GM18502 (cell line): ENCODE measurements at regions not wholly inside any gene's neighbourhood (a gene's known extent, or its start where the extent isn't known, plus 50 kb on each side); places are given as distances from the start of the nearest gene placed in this dataset.

Experiments used
- ATAC-seq: cut with Tn5 transposase; IDR thresholded peaks from one replicate; pipeline ENCODE4 v1.9.1; 2021; ENCODE audit warnings: mild to moderate bottlenecking; ENCODE audit not compliant: unreplicated experiment, poor library complexity

DNA sequence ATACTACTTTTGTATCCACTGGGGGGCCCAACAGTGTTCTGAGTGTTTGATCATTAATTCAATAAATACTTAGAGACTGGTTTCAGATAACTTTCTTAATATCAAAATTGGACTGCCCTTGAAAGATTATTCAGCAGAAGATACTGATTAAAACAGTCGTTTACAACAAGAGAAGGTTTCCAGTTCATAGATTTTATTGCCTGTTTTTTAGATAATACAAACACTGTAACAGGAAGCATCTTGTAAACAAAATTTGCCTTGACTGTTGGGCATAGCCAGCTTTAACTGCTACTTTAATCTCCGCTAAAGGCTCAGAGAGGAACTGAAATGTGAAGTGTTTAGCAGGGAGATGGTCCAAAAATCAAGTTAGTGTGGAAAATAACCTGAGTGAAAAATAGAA is 1168.7 kb upstream of the NUDT12 start:
- no peak for ATAC-seq

DNA sequence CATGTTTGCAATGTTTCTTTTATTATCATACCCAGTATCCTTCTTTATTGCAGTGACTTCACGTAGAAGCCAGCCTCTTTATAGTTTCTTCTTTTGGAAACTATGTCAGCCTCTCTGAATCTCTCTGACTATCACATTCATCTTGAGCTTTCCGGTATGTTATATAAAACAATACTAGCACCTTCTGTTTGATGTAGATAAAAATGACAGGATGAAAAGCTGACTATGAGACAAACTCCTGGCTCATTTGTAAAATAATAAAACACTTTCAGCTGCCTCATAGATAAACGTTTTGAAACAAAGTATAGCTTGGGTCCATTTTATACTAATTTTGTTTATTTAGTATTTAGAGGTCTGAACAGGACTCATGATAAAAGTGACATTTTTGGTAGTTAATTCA is 1145.4 kb upstream of the NUDT12 start:
- no peak for ATAC-seq

DNA sequence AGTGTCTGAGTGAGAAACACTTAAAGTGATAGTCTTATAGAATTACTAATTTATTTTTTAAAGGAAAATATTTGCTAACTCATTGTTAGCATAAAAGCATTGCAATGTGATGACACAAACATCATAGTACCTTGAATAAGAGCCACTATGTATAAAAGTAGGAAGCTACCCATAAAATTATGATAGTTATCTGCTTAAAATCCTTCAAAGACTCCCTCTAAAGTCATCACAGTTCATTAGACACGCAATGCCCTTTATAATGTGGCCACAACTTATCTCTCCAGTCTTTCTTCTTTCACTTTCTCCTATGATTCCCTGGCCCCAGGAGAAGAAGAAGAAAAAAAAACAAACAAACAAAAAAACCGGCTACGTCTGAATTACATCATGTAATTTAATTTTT is 1144.0 kb upstream of the NUDT12 start:
- ATAC-seq, result no peak

DNA sequence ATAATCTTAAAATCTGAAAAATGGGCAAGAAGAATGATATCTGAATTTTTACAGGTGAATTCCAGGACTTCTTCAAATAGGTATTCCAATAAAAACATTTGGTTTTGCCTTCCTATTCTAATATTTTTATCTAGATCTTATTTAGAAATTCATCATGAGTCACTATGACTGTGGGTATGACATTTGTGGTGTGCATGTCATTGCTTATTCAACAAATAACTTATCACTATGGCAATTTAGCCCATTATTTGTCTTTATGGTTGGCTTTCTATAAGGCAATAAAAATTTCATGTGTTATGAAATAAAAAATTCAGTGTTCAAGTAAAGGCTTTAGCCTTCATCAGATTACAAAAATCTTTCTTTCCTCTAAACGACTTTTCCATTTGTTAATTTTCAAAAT is 1139.6 kb upstream of the NUDT12 start:
- no peak for ATAC-seq

DNA sequence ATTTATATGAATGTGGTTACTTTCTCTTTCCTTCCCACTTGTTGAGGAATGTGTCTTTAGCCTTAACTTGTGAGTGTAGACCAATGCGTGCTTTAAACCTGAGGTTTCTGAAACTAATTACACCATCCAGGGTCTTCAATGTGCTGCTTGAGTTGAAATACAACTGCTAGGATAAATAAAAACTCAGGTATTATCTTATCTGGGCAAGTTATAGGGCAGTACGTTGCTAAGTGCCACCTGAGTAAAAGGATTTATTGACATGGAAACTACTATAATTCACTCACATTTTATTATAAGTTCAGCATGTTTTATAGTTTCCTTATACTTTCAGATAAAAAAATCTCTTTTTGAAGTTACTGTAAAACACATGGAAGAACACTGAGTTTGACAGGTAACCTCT is 1136.8 kb upstream of the NUDT12 start:
- no peak for ATAC-seq

DNA sequence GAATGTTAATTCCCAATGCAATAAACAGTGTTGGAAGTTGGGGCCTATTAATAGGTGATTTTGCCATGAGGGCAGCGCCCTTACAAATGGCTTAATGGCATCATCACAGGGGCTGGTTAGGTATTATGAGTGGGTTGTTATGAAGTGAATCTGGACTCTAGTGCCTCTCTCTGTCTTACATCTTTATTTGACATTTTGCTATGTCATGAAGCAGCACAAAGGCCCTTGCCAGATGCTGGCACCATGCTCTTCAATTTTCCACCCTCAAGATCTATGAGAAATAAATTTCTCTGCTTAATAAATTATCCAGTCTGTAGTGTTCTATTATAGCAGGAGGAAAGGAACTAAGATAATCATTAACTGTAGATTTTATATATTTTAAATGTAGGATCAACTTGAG is 1098.7 kb upstream of the NUDT12 start:
- no peak for ATAC-seq

DNA sequence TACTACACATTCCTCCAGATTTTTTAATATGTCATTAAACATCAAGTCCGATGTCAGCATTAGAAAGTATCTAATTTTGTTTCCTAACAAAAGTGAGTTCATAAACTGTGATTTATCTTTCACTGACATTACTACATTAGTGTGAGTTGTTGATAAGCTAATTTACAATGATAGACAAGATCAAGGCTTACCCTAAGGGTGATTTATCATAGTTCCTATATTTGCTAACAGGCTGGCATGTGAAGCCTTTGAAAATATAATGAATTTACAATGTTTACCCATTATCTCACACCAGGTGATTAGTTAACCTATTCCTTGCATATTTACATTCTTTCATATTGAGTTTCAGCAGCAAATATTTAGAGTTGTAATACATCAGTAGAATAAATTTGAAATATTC is 1096.9 kb upstream of the NUDT12 start:
- ATAC-seq, result no peak

DNA sequence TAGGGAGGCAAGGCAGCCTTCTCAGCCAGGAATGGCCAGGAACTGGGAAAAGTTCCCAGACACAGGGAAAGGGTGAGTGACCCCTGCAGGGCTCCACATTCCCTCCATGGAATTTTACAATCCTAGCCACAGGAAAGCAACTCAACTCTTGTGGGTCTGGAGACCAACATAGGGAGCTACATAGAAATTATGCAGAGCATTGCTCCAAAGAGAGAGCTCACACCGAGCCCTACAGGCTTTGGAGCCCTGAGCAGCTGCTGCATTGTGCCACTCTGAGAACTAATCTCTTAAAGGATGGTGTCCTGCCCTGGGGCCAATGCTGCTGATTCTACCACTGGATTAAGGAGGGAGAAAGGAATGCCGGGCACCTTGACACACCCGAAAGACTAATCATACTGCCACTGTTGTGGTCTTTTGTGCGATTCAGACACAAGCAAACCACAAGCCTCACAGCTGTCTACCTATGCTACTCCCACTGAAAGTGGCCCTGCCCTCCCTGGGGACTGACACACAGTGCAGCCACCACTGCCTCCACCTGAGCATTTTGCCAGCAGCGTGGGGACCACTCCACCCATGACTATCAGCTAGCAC is 1089.8 kb upstream of the NUDT12 start:
- ATAC-seq, result no peak

DNA sequence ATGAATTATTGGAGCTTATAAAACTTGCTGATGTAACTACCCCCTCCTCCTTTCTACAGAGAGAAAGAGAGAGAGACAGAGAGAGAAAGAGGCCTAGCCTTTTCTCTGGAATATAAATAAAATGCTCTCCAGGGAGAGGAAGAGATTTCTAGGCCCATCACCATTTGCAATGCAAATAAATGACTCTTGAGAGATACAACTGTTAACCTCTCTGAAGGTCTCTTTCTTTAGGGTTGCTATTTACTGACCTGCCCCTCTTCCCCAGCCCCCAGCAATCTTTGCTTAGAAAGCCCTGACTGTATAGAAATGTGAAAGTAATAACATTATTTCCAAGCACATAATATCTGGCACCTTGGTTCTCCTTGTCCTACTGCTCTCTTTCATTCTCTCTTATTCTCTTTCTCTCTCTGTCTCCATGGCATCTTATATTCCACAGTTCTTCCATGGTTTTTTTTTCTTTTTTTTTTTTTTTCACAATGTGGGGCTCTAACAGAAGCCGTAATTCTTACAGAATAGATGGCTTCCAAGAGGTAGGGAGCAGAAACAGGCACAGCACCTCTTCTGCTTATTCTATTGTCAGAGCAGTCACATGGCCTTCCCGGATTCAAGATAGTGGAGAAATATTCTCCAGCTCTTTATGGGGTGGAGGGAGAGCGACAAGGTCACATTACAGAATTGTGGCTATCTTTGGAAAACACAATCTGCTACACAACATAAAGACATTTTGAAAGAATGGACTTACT is 1087.9 kb upstream of the NUDT12 start:
- no peak for ATAC-seq

DNA sequence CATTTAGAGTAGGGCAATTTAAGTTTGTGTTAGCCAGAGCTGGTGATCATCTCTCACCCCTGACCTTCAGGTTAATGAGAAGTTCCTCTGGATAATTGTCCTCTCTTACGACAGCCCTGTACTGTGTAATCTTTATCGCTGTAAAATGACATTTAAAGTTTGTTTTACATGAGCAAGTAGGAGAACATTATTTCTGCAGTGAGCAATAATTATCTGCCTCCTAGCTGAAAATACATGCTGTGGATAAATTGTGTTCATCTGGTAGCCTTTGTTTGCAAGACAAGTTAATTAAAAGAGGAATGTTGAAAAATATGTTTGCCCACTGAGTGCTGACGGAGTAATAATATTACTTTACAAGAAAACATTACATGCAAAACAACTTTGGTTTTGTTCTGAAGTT is 1083.8 kb upstream of the NUDT12 start:
- no peak for ATAC-seq

DNA sequence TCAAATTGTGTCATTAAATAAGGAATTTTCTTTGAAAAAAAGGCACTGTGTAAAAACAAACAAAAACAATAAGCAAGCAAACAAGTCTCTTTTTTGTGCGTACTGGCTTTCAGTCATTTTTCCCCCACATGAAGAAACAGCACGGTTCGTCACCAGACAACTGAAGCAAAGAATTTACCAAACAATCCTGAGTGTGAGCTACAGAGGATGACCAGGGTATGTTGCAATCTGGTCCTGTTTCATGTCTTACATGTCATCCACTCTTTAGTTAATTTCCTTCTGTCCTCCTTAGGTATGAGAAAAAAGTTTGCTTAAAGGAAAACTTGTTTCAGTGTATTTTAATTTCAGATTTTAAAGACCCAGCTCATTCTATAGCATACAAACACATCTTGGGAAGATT is 1080.7 kb upstream of the NUDT12 start:
- ATAC-seq, result no peak

DNA sequence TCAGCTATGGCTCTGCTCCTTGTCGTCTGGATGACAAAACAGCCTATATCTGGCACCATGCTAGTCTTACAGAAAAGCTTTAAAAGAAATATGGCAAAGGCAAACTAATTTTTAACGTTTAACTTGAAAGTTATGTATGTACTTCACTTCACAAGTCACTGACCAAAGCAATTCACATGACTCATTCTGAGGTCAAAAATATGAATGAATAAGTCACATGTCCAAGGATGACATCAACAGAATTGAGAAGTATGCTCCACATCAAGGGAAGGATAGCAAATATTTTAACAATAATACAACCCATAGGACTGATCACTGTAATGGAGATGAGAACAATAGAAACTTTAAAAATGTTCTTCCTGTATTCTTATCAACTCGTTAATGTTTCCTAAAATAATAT is 1072.6 kb upstream of the NUDT12 start:
- no peak for ATAC-seq

DNA sequence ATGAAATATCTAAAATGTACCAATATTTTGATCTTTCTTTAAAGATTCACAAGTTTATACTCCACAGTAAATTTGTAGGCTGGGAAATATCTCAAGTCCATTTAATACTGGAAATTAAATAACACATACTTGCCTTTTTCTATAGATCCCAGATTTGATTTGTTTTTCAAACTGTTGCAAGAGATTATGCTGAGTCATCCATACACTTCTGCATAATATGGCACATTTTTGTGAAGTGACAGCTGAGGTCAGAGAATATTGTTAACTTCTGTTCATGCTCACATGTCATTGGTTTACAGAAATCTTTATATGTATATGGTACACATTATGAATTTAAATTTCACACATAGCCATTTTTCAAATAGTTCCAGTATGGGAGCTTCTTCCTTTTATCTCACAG is 1066.3 kb upstream of the NUDT12 start:
- ATAC-seq, result no peak

DNA sequence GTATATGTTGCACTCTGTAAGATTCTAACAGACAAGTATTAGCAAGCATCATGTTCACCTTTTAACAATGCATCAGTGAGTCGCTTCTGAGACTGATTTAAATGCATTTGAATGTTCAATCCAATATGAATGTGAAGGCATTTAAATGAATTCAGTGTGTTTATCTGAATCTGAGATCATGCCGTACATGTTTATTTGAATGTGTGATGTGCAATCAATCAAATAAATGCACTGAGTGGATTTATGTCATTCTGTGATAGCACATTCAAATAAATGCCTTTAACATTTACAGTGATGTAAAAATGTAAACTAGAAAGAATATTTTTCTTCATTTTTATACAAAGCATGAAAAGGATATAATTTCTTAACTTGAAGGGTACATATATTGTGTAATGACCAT is 1063.5 kb upstream of the NUDT12 start:
- no peak for ATAC-seq

DNA sequence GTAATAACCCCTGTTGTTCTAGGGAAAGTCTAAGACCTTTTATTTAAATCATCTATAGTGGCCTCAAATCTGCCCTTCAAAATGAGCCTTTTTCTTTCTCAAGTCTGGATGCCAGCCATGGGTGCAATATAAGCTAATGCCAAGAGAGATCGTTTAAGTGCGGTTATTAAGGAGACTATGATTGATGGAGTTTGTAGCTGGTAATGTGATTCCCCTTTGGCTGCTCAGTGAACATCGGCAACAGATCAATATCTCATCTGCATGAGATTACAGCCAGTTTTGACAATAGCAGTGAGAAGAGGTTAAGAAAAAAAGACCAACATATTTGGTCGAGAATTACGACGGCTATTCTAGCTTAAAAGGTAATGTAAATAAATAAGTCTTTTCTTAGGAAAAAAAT is 1049.4 kb upstream of the NUDT12 start:
- no peak for ATAC-seq

DNA sequence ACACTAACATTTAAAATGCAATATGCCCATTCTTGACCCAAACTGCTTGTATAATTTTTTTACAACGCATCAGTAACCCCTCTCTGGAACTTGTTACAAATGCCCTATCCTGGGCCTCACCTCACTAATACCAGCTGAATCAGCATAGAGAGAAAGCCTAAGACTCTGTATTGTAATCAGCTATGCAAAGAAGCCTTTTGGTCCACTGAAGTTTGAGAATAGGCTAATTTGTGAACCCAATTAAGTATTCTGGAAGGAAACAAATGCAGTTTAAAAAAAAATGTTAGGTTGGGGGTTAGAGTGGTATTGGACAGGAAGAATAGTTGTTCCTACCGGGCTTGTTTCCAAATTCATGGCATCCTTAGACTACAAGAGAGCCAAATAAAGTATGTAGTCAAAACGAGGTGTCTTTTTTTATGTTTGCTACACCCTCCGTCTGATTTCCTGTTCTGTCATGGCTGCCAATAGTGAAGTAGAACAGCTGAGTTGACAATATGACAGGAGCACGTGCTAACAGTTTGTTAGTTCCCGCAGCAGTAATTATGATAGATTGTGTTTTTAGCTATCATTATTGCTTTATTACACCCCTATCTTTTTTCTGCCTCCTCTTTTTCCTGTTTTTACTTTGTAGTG is 1048.7 kb upstream of the NUDT12 start:
- no peak for ATAC-seq

DNA sequence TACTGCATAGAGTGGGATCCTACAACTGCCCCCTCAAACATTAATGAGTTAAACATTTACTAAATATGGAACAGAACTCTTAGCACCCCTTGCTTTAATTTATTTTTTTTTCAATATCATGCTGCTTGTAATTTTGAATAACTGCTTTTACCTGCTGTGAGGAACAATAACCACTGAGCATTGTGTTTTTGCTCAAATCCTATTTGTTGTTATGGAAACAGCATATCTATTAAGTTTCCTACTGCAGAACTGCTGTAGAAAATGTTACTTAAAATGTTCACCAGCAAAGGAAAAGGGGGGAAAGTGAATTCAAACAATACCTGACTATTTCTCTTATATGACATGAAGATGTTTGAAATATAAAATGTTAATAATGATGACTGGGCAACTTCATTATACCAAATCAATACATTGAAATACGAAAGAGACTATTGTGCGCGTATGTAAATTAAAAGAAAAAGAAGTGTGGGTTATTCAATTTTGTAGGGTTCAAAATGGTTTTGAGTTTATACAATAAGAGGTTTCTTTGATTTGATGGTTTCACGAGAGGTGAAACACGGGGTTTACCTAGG is 1043.8 kb upstream of the NUDT12 start:
- no peak for ATAC-seq

DNA sequence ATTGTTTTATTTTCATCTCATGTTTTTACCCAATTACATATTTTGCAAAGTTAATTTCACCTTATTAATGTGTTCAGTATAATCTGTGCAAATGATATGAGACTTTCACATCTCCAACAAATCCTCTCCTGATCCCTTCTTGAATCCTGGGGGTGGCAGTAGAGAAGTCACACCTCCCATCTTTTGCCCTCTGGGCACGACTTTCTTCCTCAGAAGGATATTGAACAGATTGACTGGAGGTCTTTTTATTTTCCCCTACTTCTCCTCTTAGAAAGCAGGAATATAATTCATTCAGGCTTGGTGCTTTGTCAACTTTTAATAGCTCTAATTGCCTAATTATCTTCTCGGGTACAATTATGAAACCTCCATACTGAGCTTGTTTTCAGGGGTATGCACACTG is 1037.1 kb upstream of the NUDT12 start:
- no peak for ATAC-seq

DNA sequence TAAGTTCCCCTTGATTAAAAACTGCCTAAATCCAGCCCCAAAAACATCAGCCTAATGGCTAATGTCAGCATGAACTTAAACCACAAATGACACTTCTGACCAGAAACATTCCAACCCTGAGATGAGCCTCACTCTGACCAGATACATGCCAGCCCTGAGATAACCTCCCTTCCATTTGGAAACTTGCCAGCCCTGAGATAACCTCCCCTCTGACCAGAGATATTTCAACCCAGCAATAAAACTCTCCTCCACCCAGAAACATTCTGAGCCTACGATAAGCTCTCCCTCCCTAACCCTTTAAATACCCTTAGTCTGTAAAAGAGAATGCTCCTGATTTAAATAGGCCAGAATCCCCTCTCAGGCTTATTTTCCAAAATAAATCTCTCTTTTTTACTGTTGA is 1035.7 kb upstream of the NUDT12 start:
- ATAC-seq, result no peak

DNA sequence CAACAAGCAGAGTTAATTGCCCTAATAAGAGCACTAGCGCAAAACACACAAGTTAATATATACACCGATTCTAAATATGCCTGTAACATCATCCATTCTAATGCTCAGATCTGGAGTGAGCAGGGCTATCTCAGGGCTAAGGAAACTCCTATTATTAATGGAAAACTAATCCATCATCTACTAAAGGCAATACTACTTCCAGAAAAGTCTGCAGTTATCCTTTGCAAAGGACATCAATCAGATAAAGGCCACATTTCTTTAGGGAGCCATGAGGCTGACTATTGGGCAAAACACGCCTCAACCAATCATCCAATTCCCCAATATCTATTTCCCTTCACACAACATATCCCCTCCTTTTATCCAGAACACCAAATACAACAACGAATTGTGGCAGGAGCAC is 1032.3 kb upstream of the NUDT12 start:
- no peak for ATAC-seq

DNA sequence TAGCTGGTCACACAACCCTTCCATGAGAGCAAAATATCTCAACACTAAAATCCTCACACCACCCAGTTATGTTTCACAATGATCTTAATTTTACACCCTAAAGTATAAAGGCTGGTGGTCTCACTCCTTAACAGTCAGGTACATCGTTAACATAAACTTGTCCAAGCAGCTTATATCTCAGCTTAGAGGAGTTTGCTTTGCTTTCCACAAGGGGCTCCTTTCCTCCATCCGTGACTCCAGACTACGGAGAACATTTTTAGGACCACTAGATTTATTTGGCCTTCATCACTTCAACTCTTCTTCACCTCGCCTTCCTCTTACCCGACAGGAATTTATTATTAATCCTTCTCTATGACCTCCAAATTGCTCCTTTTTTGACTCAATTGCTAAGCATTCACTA is 1014.1 kb upstream of the NUDT12 start:
- no peak for ATAC-seq
